Mesendoderm (in vitro differentiated cells): ENCODE measurements at regions not wholly inside any gene's neighbourhood (a gene's known extent, or its start where the extent isn't known, plus 50 kb on each side); places are given as distances from the start of the nearest gene placed in this dataset.

Source experiments
- DNase-seq: peaks from one replicate; pipeline ENCODE4 v3.0.0; 2013
- H2AK5ac ChIP-seq: 2 replicates; pipeline ENCODE4 v1.6.1; 2013; ENCODE audit warnings: low read length, inconsistent platforms
- H2BK120ac ChIP-seq: 2 replicates; pipeline ENCODE4 v1.6.1; 2013; ENCODE audit warnings: low read depth, mild to moderate bottlenecking, low read length, moderate library complexity, mixed read lengths
- H2BK15ac ChIP-seq: replicated peaks from 2 replicates; pipeline ENCODE4 v1.6.1; 2013; ENCODE audit warnings: low read depth, mild to moderate bottlenecking, moderate library complexity
- H2BK5ac ChIP-seq: 2 replicates; pipeline ENCODE4 v1.6.1; 2013; ENCODE audit warnings: low read length, inconsistent platforms
- H3K18ac ChIP-seq: 2 replicates; pipeline ENCODE4 v1.6.1; 2013; ENCODE audit warnings: mild to moderate bottlenecking, low read length, mixed read lengths
- H3K23ac ChIP-seq: one replicate; pipeline ENCODE4 v1.6.1; 2013; ENCODE audit warnings: low read length
- H3K27ac ChIP-seq: 2 replicates; pipeline ENCODE4 v1.5.1; 2013; ENCODE audit warnings: low read depth, mild to moderate bottlenecking, inconsistent platforms, low read length, moderate library complexity
- H3K27me3 ChIP-seq: 2 replicates; pipeline ENCODE4 v1.6.1; 2013; ENCODE audit warnings: low read length, control low read depth, mild to moderate bottlenecking, inconsistent platforms; ENCODE audit not compliant: insufficient read depth, poor library complexity
- H3K36me3 ChIP-seq: 2 replicates; pipeline ENCODE4 v1.6.1; 2013; ENCODE audit warnings: low read length, inconsistent platforms; ENCODE audit not compliant: control insufficient read depth, insufficient read depth
- H3K4ac ChIP-seq: one replicate; pipeline ENCODE4 v1.6.1; 2013; ENCODE audit warnings: low read depth, mild to moderate bottlenecking, low read length, moderate library complexity
- H3K4me1 ChIP-seq: 2 replicates; pipeline ENCODE4 v1.6.1; 2013; ENCODE audit warnings: low read depth, low read length, inconsistent platforms; ENCODE audit not compliant: control insufficient read depth
- H3K4me2 ChIP-seq: 2 replicates; pipeline ENCODE4 v1.6.1; 2013; ENCODE audit warnings: low read length
- H3K4me3 ChIP-seq: 2 replicates; pipeline ENCODE4 v1.5.1; 2013; ENCODE audit warnings: mild to moderate bottlenecking, low read length
- H3K56ac ChIP-seq: one replicate; pipeline ENCODE4 v1.6.1; 2013; ENCODE audit warnings: low read length
- H3K79me1 ChIP-seq: 2 replicates; pipeline ENCODE4 v1.6.1; 2013; ENCODE audit warnings: low read length, inconsistent platforms
- H3K79me2 ChIP-seq: 2 replicates; pipeline ENCODE4 v1.6.1; 2013; ENCODE audit warnings: mild to moderate bottlenecking, low read length; ENCODE audit not compliant: control insufficient read depth, insufficient read depth
- H3K9ac ChIP-seq: 2 replicates; pipeline ENCODE4 v1.6.1; 2013; ENCODE audit warnings: low read length, inconsistent platforms
- H4K5ac ChIP-seq: one replicate; pipeline ENCODE4 v1.6.1; 2013; ENCODE audit warnings: low read length
- H4K8ac ChIP-seq: one replicate; pipeline ENCODE4 v1.6.1; 2013; ENCODE audit warnings: low read depth, mild to moderate bottlenecking, control low read depth, low read length, moderate library complexity
- WGBS: extraction: QIAGEN DNeasy Blood & Tissue Kit; methylation state at CpG from one replicate; pipeline ENCODE4 v1.1.7; 2013; ENCODE audit warnings: low lambda C conversion rate, missing lambda C conversion rate; ENCODE audit not compliant: insufficient coverage; ENCODE audit errors: extremely low coverage; 5-methylcytosine and 5-hydroxymethylcytosine counted together

GRCh38 chr5:62084391-62084790 lies 221.6 kb upstream of the KIF2A start:
- DNase-seq = no peak
- H3K27ac ChIP-seq = no peak overlapping the region
- WGBS = no CpG with 5 or more reads among the region's 8 CpGs

DNA sequence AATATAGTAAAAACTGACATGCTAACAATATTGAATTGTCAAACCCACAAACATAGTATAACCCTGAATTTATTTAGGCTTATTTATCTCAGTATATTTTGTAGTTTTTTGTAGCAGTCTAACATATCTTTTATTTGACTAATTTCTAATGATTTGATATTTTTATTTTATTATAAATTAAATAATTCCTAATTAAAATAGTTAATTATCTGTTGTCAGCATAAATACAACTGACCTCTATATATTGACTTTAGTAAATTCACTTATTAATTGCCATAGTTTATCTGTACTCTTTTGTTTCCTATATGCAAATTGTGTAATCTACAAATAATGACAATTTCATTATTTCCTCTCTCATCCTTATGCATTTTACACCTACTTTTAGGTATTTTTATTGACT lies 215.1 kb upstream of the KIF2A start:
- Histone ChIP-seq H2BK15ac (no peak overlapping the region), H3K36me3 (no peaks in the 10 kb centered on the region), H3K23ac (no peak overlapping the region), H3K79me1 (no peaks in the 10 kb centered on the region), H3K56ac (no peak overlapping the region), H4K5ac (no peak overlapping the region), H3K4me1 (no peaks in the 10 kb centered on the region), H3K18ac (no peak overlapping the region), H4K8ac (no peak overlapping the region), H3K27me3 (no peaks in the 10 kb centered on the region), H2AK5ac (no peak overlapping the region), H3K79me2 (no peaks in the 10 kb centered on the region), H3K4me2 (no peak overlapping the region), H3K4ac (no peak overlapping the region), H3K4me3 (no peak overlapping the region), H3K27ac (no peak overlapping the region), H2BK120ac (no peak overlapping the region), H2BK5ac (no peak overlapping the region), H3K9ac (no peak overlapping the region)
- no peak for DNase-seq

More at GRCh38 chr5:62084391-62084790, 221.6 kb upstream of the KIF2A start:
- no peak overlapping the region for H2BK5ac ChIP-seq
- no peak overlapping the region for H3K56ac ChIP-seq
- no peaks in the 10 kb centered on the region for H3K36me3 ChIP-seq
- H3K4me3 ChIP-seq = no peak overlapping the region
- no peaks in the 10 kb centered on the region for H3K27me3 ChIP-seq
- H2AK5ac ChIP-seq = no peak overlapping the region
- H3K4me2 ChIP-seq = no peak overlapping the region
- H2BK120ac ChIP-seq = no peak overlapping the region
- no peaks in the 10 kb centered on the region for H3K4me1 ChIP-seq
- H3K4ac ChIP-seq = no peak overlapping the region
- no peak overlapping the region for H4K5ac ChIP-seq
- no peaks in the 10 kb centered on the region for H3K79me1 ChIP-seq
- no peak overlapping the region for H4K8ac ChIP-seq
- no peak overlapping the region for H3K18ac ChIP-seq
- no peak overlapping the region for H3K23ac ChIP-seq
- H3K9ac ChIP-seq = no peak overlapping the region
- H3K79me2 ChIP-seq = no peaks in the 10 kb centered on the region
- no peak overlapping the region for H2BK15ac ChIP-seq

DNA sequence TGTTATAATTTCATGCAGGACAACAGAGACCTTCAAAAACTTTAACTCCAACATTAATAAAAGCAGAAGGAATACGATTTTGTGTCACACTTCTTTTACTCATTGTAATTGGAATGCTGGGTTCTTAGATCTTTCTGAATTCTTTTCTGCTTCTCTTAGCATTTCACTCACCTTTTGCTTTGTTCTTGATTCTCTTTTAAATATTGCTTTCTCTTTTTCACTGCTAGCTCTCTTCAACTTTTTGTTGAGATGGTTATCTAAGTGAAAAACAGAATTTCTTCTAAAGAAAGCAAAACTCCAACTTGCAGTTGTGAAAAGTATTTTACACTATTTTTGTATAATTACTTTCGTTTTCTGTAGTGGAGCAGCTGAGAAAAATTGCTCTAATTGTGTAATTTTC lies 212.6 kb upstream of the KIF2A start:
- H3K27ac ChIP-seq = no peak overlapping the region
- no peak overlapping the region for H3K4ac ChIP-seq
- H3K4me2 ChIP-seq = no peak overlapping the region
- no CpG with 5 or more reads among the region's 2 CpGs for WGBS
- no peak overlapping the region for H2BK15ac ChIP-seq
- H3K18ac ChIP-seq = no peak overlapping the region
- H4K8ac ChIP-seq = no peak overlapping the region
- no peaks in the 10 kb centered on the region for H3K27me3 ChIP-seq
- H3K36me3 ChIP-seq = no peaks in the 10 kb centered on the region
- H2BK120ac ChIP-seq = no peak overlapping the region
- H3K4me3 ChIP-seq = no peak overlapping the region
- H2BK5ac ChIP-seq = no peak overlapping the region
- H4K5ac ChIP-seq = no peak overlapping the region
- H3K23ac ChIP-seq = no peak overlapping the region
- H3K56ac ChIP-seq = no peak overlapping the region
- H3K9ac ChIP-seq = no peak overlapping the region
- no peaks in the 10 kb centered on the region for H3K79me1 ChIP-seq
- DNase-seq = no peak
- H2AK5ac ChIP-seq = no peak overlapping the region
- no peaks in the 10 kb centered on the region for H3K79me2 ChIP-seq
- no peaks in the 10 kb centered on the region for H3K4me1 ChIP-seq

DNA sequence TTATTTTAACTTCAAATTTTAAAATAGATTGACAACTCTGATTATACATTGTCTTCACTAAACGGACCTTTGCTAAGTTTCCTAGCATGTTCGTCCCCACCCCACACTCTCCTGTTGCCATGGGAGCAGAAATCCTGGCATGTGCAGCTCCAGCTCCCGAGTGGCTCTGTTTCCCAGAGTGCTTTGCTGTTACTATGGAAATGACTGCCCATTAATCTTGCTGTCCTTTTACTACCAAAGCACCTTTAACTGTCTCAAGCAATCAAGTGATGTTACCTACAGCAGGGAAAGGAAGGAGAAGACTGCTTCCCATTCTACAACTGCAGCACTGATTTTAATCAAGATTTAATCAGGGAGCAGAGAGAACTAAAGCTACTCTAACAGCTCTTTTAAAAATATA lies 212.0 kb upstream of the KIF2A start:
- no CpG with 5 or more reads among the region's 3 CpGs for WGBS

DNA sequence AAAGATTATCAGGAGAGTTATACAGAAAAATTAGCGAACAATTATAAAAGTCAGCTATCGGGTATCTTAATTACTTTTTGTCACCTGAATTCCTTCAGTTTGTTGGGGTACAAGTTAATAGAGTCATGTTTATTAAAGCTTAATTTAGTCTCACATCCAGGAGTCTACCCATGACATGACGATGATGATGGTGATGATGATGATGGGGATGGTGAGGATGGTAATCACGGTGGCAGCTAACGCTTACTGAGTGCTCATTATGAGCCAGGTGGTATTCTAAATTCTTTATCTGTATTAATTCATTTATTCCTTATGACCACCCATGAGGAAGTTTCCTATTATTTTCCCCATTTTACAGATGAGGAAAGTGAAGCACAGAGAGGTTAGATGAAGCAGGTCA lies 208.6 kb upstream of the KIF2A start:
- H2BK120ac ChIP-seq = no peak overlapping the region
- no peak overlapping the region for H4K8ac ChIP-seq
- no peak overlapping the region for H3K4me2 ChIP-seq
- no peaks in the 10 kb centered on the region for H3K79me1 ChIP-seq
- DNase-seq = no peak
- H3K4me1 ChIP-seq = no peaks in the 10 kb centered on the region
- no peak overlapping the region for H2AK5ac ChIP-seq
- WGBS = no CpG with 5 or more reads among the region's 5 CpGs
- H3K36me3 ChIP-seq = no peaks in the 10 kb centered on the region
- H3K79me2 ChIP-seq = no peaks in the 10 kb centered on the region
- H3K4ac ChIP-seq = no peak overlapping the region
- no peak overlapping the region for H2BK15ac ChIP-seq
- no peak overlapping the region for H3K4me3 ChIP-seq
- H4K5ac ChIP-seq = no peak overlapping the region
- no peaks in the 10 kb centered on the region for H3K27me3 ChIP-seq
- H3K9ac ChIP-seq = no peak overlapping the region
- H2BK5ac ChIP-seq = no peak overlapping the region
- H3K56ac ChIP-seq = no peak overlapping the region
- no peak overlapping the region for H3K23ac ChIP-seq
- no peak overlapping the region for H3K18ac ChIP-seq
- H3K27ac ChIP-seq = no peak overlapping the region

More for the DNA sequence above, 212.0 kb upstream of the KIF2A start:
- no peaks in the 10 kb centered on the region for H3K79me2 ChIP-seq
- no peak overlapping the region for H3K9ac ChIP-seq
- no peak overlapping the region for H2BK15ac ChIP-seq
- H4K5ac ChIP-seq = no peak overlapping the region
- H3K18ac ChIP-seq = no peak overlapping the region
- no peaks in the 10 kb centered on the region for H3K79me1 ChIP-seq
- no peak overlapping the region for H4K8ac ChIP-seq
- no peak overlapping the region for H3K4me2 ChIP-seq
- no peak overlapping the region for H3K23ac ChIP-seq
- peak; percentile 59 for DNase-seq
- no peak overlapping the region for H2BK120ac ChIP-seq
- no peak overlapping the region for H2BK5ac ChIP-seq
- H3K4ac ChIP-seq = no peak overlapping the region
- no peak overlapping the region for H3K27ac ChIP-seq
- no peak overlapping the region for H2AK5ac ChIP-seq
- no peaks in the 10 kb centered on the region for H3K4me1 ChIP-seq
- H3K27me3 ChIP-seq = no peaks in the 10 kb centered on the region
- H3K36me3 ChIP-seq = no peaks in the 10 kb centered on the region
- no peak overlapping the region for H3K4me3 ChIP-seq
- H3K56ac ChIP-seq = no peak overlapping the region

DNA sequence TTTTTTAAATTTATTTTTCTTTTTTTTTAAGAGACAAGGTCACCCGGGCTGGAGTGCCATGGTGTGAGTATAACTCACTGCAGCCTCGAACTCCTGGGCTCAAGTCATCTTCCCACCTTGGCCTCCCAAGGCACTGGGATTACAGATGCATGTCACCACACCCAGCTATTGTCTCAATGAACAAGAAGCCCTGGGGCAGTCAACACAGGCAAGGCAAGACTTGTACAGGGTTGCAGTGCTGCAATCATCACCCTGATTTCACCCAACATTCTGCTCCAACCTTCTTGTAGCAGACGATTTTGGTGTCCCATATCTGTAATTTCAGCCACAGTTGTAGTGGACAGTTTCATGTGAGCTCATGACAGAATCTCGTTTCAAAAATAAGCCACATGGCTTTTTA lies 205.8 kb upstream of the KIF2A start:
- Histone ChIP-seq H4K8ac (no peak overlapping the region), H4K5ac (no peak overlapping the region), H2BK5ac (no peak overlapping the region), H3K4ac (no peak overlapping the region), H2BK15ac (no peak overlapping the region), H3K27ac (no peak overlapping the region), H3K36me3 (no peaks in the 10 kb centered on the region), H3K56ac (no peak overlapping the region), H3K4me3 (no peak overlapping the region), H3K18ac (no peak overlapping the region), H3K23ac (no peak overlapping the region), H3K4me1 (no peaks in the 10 kb centered on the region), H3K4me2 (no peak overlapping the region), H3K9ac (no peak overlapping the region), H2BK120ac (no peak overlapping the region), H2AK5ac (no peak overlapping the region), H3K79me2 (no peaks in the 10 kb centered on the region), H3K27me3 (no peaks in the 10 kb centered on the region), H3K79me1 (no peaks in the 10 kb centered on the region)
- DNase-seq = no peak
- no CpG with 5 or more reads among the region's 4 CpGs for WGBS
